K562 (cell line): ENCODE measurements at regions not wholly inside any gene's neighbourhood (a gene's known extent, or its start where the extent isn't known, plus 50 kb on each side); places are given as distances from the start of the nearest gene placed in this dataset.

ENCODE experiments used
- CBX2 ChIP-seq: fragments of 200-600 bp; sonication (generic); IDR thresholded peaks from one replicate; pipeline ENCODE4 v1.6.1; 2012; ENCODE audit warnings: mild to moderate bottlenecking, low read length, inconsistent platforms; ENCODE audit not compliant: insufficient read depth, poor library complexity, severe bottlenecking
- CBX3 ChIP-seq, 2 experiments: IDR thresholded peaks; 1 replicate in 1 of 2; 2 replicates in 1 of 2; pipeline ENCODE4 v1.6.1; 2012; ENCODE audit warnings: inconsistent platforms in 2 of 2, low read length in 2 of 2, borderline replicate concordance in 1 of 2, control low read depth in 1 of 2
- CHD2 ChIP-seq: IDR thresholded peaks from 2 replicates; pipeline ENCODE4 v1.6.1; 2011; ENCODE audit warnings: low read depth, low read length
- PHF21A ChIP-seq: fragments of 450-650 bp; IDR thresholded peaks from 2 replicates; pipeline ENCODE4 v1.6.1; 2017; ENCODE audit warnings: low read depth, borderline replicate concordance
- POLR2A ChIP-seq: fragments of 450-650 bp; conservative IDR thresholded peaks from 2 replicates; pipeline ENCODE4 v1.6.1; 2016

- TF ChIP-seq POLR2A (no peak), CBX3 (IDR thresholded peaks at IDR 0.05; ENCODE audit: borderline replicate concordance in 1 of 2, low read length in 2 of 2) (no peak), CBX2 (no peak), PHF21A (no peak), CHD2 (no peak)
Observed at GRCh38 chr6:82772851-82773717, 292.6 kb downstream of the UBE3D start.
